ENCODE measurements at regions not wholly inside any gene's neighbourhood (a gene's known extent, or its start where the extent isn't known, plus 50 kb on each side); places are given as distances from the start of the nearest gene placed in this dataset.
"Not testable (repeated sequence)": the region's sequence is repeated elsewhere in the genome, so short reads cannot be mapped to it uniquely, and the experiment has no call there.

GRCh38 chr6:137311940-137312339 lies 92.8 kb upstream of the IFNGR1 start:
- no CpG with 5 or more reads among the region's 1 CpG for WGBS (ENCODE audit: insufficient coverage)
- Histone ChIP-seq H3K4me3 (ENCODE audit: low read length) (no peak overlapping the region), H3K36me3 (ENCODE audit: control insufficient read depth, insufficient read depth, low read length) (no peaks in the 10 kb centered on the region), H3K27me3 (ENCODE audit: control insufficient read depth, insufficient read depth, low read length) (no peaks in the 10 kb centered on the region), H3K9me3 (replicated peaks; ENCODE audit: control insufficient read depth, low read depth, low read length) (no peaks in the 10 kb centered on the region), H3K27ac (ENCODE audit: low read length) (no peak overlapping the region), H3K4me1 (ENCODE audit: control insufficient read depth, insufficient read depth, low read length) (peaks cover 7% of the 10 kb centered on the region)
- DNase-seq = no peak

DNA sequence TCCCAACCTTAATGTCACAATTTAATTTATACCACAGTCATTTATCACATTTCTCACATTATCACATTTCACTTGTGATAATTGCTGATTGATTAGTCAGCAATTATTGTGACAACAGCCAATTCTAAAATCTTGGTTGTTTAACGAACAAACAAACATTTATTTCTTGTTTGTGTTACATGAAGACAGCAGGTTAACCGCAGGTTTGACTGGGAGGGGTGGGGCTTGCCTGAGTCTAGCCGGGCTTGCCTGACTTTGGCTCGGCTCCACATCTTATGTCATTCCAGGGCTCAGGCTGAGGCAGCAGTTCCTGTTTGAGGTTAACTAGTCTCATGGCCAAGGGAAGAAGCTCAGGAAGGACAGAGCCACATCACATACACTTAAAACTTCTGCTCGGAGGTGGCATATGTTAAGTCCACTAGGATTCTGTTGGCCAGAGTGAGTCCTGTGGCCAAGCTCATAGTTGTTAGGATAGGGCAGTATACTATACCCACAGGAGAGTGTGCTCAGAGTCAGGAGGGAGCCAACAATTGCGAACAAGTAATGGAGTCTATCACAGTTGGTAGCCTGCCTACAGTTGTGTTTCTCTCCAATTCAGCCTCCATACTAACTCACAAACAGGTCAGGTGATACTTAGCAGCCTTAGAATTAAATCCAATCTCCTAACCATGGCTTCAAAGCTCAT lies 90.0 kb upstream of the IFNGR1 start:
- Histone ChIP-seq H3K9me3 (replicated peaks; ENCODE audit: control insufficient read depth, low read depth, low read length) (no peaks in the 10 kb centered on the region), H3K4me1 (ENCODE audit: control insufficient read depth, insufficient read depth, low read length) (peaks cover 7% of the 10 kb centered on the region), H3K36me3 (ENCODE audit: control insufficient read depth, insufficient read depth, low read length) (no peaks in the 10 kb centered on the region), H3K4me3 (ENCODE audit: low read length) (no peak overlapping the region), H3K27me3 (ENCODE audit: control insufficient read depth, insufficient read depth, low read length) (no peaks in the 10 kb centered on the region), H3K27ac (ENCODE audit: low read length) (no peak overlapping the region)
- peak; percentile 77 for DNase-seq
- 21% methylated on average over 4 of the region's 6 CpGs for WGBS (ENCODE audit: insufficient coverage)

DNA sequence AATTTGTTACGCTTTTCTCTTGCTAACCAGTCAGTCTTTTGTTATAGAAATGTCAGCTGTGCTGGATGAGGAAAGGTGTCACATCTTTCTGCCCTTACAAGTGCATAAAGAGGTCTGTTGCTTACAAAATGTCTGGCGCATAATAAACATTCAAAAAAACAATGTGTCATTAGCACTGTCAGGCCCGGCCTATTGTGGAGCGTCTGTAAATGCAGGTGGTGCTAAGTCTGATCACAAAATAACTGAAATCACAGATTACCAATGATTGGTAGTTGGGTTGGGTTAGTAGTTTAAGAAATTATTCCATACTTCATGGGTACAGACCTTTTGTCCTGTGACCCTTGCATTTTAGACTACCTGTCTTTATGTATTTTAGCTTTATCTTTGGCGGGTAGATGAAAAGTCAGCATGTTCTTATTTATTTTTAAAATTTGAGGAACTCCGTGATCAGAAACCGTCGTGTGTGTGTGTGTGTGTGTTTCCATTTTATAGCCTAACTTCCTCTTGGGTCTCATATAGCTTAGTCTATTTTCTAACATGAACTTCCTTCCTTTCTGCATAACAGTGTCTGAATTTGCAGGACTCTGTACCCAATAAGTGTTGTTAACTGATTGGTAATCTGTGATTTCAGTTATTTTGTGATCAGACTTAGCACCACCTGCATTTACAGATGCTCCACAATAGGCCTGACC lies 88.1 kb upstream of the IFNGR1 start:
- Histone ChIP-seq H3K4me1 (ENCODE audit: control insufficient read depth, insufficient read depth, low read length) (peaks cover 5% of the 10 kb centered on the region), H3K4me3 (ENCODE audit: low read length) (no peak overlapping the region), H3K27me3 (ENCODE audit: control insufficient read depth, insufficient read depth, low read length) (no peaks in the 10 kb centered on the region), H3K36me3 (ENCODE audit: control insufficient read depth, insufficient read depth, low read length) (no peaks in the 10 kb centered on the region), H3K9me3 (replicated peaks; ENCODE audit: control insufficient read depth, low read depth, low read length) (no peaks in the 10 kb centered on the region), H3K27ac (ENCODE audit: low read length) (no peak overlapping the region)
- no CpG with 5 or more reads among the region's 8 CpGs for WGBS (ENCODE audit: insufficient coverage)
- peak; percentile 57 for DNase-seq

DNA sequence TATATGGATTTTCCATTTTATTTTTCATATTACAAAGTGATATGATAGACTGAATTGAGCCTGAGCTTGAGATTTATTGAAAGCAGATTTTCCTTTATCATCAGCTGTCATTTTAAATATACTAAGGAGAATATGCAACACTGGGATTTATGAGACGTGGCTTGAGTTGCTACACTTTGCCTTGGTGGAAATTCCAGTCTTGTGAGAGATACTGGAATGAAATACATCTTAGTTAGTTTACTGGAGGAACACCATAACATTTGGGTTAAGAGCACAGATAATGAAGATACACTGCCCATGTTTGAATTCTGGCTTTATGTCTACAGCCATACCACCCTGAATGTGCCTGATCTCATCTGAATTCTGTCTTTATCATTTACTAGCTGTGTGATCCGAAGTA lies 86.5 kb upstream of the IFNGR1 start:
- no peak overlapping the region for H3K4me3 ChIP-seq (ENCODE audit: low read length)
- H3K27me3 ChIP-seq (ENCODE audit: control insufficient read depth, insufficient read depth, low read length) = no peaks in the 10 kb centered on the region
- H3K4me1 ChIP-seq (ENCODE audit: control insufficient read depth, insufficient read depth, low read length) = peaks cover 5% of the 10 kb centered on the region
- WGBS (ENCODE audit: insufficient coverage) = no CpG with 5 or more reads among the region's 2 CpGs
- no peaks in the 10 kb centered on the region for H3K36me3 ChIP-seq (ENCODE audit: control insufficient read depth, insufficient read depth, low read length)
- no peak overlapping the region for H3K27ac ChIP-seq (ENCODE audit: low read length)
- H3K9me3 ChIP-seq (replicated peaks; ENCODE audit: control insufficient read depth, low read depth, low read length) = no peaks in the 10 kb centered on the region
- DNase-seq = no peak

DNA sequence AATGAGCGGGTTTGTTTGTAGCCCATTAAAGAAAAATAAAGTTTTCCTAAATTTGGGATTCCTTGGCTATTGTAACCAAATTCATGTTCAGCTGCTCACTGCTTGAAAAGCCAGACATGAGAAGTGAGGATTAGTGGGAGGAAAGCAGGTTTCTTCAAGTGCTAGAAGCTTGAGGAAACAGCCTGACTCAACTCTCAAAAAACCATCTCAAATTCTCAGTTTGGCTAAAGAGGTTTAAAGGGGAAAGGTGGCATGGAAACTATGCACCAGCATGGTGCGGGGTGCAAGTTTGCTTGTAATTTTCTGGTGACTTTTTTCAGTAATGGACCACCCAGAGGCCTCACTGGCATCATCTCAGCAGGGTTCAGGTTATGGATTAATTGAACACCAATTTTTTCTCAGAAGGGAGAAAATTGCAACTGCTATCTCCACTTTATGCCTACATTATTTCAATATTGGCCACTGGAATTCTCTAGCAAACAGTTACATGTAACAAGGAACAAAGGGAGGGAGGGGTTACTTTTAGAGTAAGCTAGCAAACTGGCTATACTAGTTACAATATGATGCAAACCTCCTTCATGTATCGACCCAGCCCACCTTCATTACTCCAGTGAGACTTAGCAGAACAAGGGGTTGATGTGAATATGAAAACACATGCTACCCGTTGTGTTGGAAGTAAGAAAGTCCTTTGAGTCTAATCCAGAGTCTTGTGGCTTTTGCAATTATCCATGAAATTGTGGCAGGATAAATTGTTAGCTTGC lies 85.0 kb upstream of the IFNGR1 start:
- H3K4me1 ChIP-seq (ENCODE audit: control insufficient read depth, insufficient read depth, low read length) = peaks cover 2% of the 10 kb centered on the region
- H3K27ac ChIP-seq (ENCODE audit: low read length) = no peak overlapping the region
- no peak for DNase-seq
- no peak overlapping the region for H3K4me3 ChIP-seq (ENCODE audit: low read length)
- H3K27me3 ChIP-seq (ENCODE audit: control insufficient read depth, insufficient read depth, low read length) = no peaks in the 10 kb centered on the region
- 100% methylated on average over 1 of the region's 4 CpGs for WGBS (ENCODE audit: insufficient coverage)
- no peaks in the 10 kb centered on the region for H3K9me3 ChIP-seq (replicated peaks; ENCODE audit: control insufficient read depth, low read depth, low read length)
- no peaks in the 10 kb centered on the region for H3K36me3 ChIP-seq (ENCODE audit: control insufficient read depth, insufficient read depth, low read length)

- H3K27ac ChIP-seq (ENCODE audit: low read length) = no peak overlapping the region
- H3K4me3 ChIP-seq (ENCODE audit: low read length) = no peak overlapping the region
- H3K36me3 ChIP-seq (ENCODE audit: control insufficient read depth, insufficient read depth, low read length) = no peaks in the 10 kb centered on the region
- no peaks in the 10 kb centered on the region for H3K9me3 ChIP-seq (replicated peaks; ENCODE audit: control insufficient read depth, low read depth, low read length)
- WGBS (ENCODE audit: insufficient coverage) = 80% methylated on average over 1 of the region's 2 CpGs
- no peaks in the 10 kb centered on the region for H3K27me3 ChIP-seq (ENCODE audit: control insufficient read depth, insufficient read depth, low read length)
- H3K4me1 ChIP-seq (ENCODE audit: control insufficient read depth, insufficient read depth, low read length) = no peaks in the 10 kb centered on the region
- no peak for DNase-seq
Observed at GRCh38 chr6:137303441-137303840, 84.3 kb upstream of the IFNGR1 start.

GRCh38 chr6:137299681-137300080 lies 80.5 kb upstream of the IFNGR1 start:
- H3K4me1 ChIP-seq (ENCODE audit: control insufficient read depth, insufficient read depth, low read length) = no peaks in the 10 kb centered on the region
- H3K27me3 ChIP-seq (ENCODE audit: control insufficient read depth, insufficient read depth, low read length) = no peaks in the 10 kb centered on the region
- H3K27ac ChIP-seq (ENCODE audit: low read length) = no peak overlapping the region
- H3K36me3 ChIP-seq (ENCODE audit: control insufficient read depth, insufficient read depth, low read length) = no peaks in the 10 kb centered on the region
- H3K4me3 ChIP-seq (ENCODE audit: low read length) = no peak overlapping the region
- no peaks in the 10 kb centered on the region for H3K9me3 ChIP-seq (replicated peaks; ENCODE audit: control insufficient read depth, low read depth, low read length)
- 64% methylated on average over 2 of the region's 3 CpGs for WGBS (ENCODE audit: insufficient coverage)
- DNase-seq = no peak

DNA sequence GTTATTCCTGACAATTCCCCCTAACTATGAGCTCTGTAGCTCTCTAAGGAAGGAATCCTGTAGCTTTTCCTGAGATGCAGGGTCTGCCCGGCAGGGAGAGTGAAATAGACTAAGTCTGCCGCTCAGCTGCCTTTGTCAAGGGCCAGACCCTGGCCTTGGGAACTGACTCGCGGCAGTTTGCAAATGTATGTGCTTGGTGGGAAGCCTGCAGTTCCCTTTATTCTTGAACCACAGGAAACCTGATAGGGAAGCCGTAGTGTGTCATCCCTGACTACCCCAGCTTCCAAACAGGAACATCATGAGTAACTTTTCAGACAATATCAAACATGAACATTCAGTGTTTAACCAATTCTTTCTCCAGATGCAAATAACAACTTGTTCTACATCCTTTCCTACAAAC lies 78.7 kb upstream of the IFNGR1 start:
- H3K9me3 ChIP-seq (replicated peaks; ENCODE audit: control insufficient read depth, low read depth, low read length) = no peaks in the 10 kb centered on the region
- H3K4me1 ChIP-seq (ENCODE audit: control insufficient read depth, insufficient read depth, low read length) = no peaks in the 10 kb centered on the region
- H3K4me3 ChIP-seq (ENCODE audit: low read length) = no peak overlapping the region
- 0% methylated on average over 2 of the region's 5 CpGs for WGBS (ENCODE audit: insufficient coverage)
- no peaks in the 10 kb centered on the region for H3K36me3 ChIP-seq (ENCODE audit: control insufficient read depth, insufficient read depth, low read length)
- no peaks in the 10 kb centered on the region for H3K27me3 ChIP-seq (ENCODE audit: control insufficient read depth, insufficient read depth, low read length)
- peak; percentile 75 for DNase-seq
- no peak overlapping the region for H3K27ac ChIP-seq (ENCODE audit: low read length)

GRCh38 chr6:137292326-137292725 lies 73.1 kb upstream of the IFNGR1 start:
- not testable (repeated sequence) for H3K27me3 ChIP-seq (ENCODE audit: control insufficient read depth, insufficient read depth, low read length); H3K9me3 ChIP-seq (replicated peaks; ENCODE audit: control insufficient read depth, low read depth, low read length); DNase-seq; H3K36me3 ChIP-seq (ENCODE audit: control insufficient read depth, insufficient read depth, low read length); H3K27ac ChIP-seq (ENCODE audit: low read length); H3K4me3 ChIP-seq (ENCODE audit: low read length); H3K4me1 ChIP-seq (ENCODE audit: control insufficient read depth, insufficient read depth, low read length)
- WGBS (ENCODE audit: insufficient coverage) = no CpG with 5 or more reads among the region's 3 CpGs

GRCh38 chr6:137291441-137291840 lies 72.3 kb upstream of the IFNGR1 start:
- Histone ChIP-seq H3K27ac (ENCODE audit: low read length) (no peak overlapping the region), H3K4me1 (ENCODE audit: control insufficient read depth, insufficient read depth, low read length) (no peaks in the 10 kb centered on the region), H3K36me3 (ENCODE audit: control insufficient read depth, insufficient read depth, low read length) (no peaks in the 10 kb centered on the region), H3K4me3 (ENCODE audit: low read length) (no peak overlapping the region), H3K9me3 (replicated peaks; ENCODE audit: control insufficient read depth, low read depth, low read length) (no peaks in the 10 kb centered on the region), H3K27me3 (ENCODE audit: control insufficient read depth, insufficient read depth, low read length) (no peaks in the 10 kb centered on the region)
- peak; percentile 86 for DNase-seq
- WGBS (ENCODE audit: insufficient coverage) = no CpG with 5 or more reads among the region's 3 CpGs
